ENCODE measurements at regions not wholly inside any gene's neighbourhood (a gene's known extent, or its start where the extent isn't known, plus 50 kb on each side); places are given as distances from the start of the nearest gene placed in this dataset.

- DNase-seq, result no peak
Measured at GRCh38 chr1:94701796-94702441, 118.2 kb upstream of the SLC44A3 start.

GRCh38 chr1:94698759-94699502, 121.2 kb upstream of the SLC44A3 start:
- DNase-seq, result no peak

GRCh38 chr1:94698356-94698755, 121.8 kb upstream of the SLC44A3 start:
- DNase-seq, result no peak

- no peak for DNase-seq
Measured at GRCh38 chr1:94697839-94698238, 122.3 kb upstream of the SLC44A3 start.

GRCh38 chr1:94694226-94694915, 125.8 kb upstream of the SLC44A3 start:
- no peak for DNase-seq

GRCh38 chr1:94693435-94693834, 126.7 kb upstream of the SLC44A3 start:
- DNase-seq, result no peak

- no peak for DNase-seq
Measured at GRCh38 chr1:94693029-94693428, 127.1 kb upstream of the SLC44A3 start.

- DNase-seq, result no peak
Measured at GRCh38 chr1:94688646-94689045, 131.5 kb upstream of the SLC44A3 start.

GRCh38 chr1:94686882-94687281, 133.3 kb upstream of the SLC44A3 start:
- no peak for DNase-seq

GRCh38 chr1:94684690-94685250, 135.4 kb upstream of the SLC44A3 start:
- DNase-seq, result no peak

- DNase-seq, result no peak
Measured at GRCh38 chr1:94683886-94684285, 136.3 kb upstream of the SLC44A3 start.

GRCh38 chr1:94680039-94680377, 138.4 kb upstream of the F3 start:
- DNase-seq, result no peak

- no peak for DNase-seq
Measured at GRCh38 chr1:94679332-94680038, 137.9 kb upstream of the F3 start.

GRCh38 chr1:94678202-94678848, 136.8 kb upstream of the F3 start:
- no peak for DNase-seq

- no peak for DNase-seq
Measured at GRCh38 chr1:94677714-94678113, 136.2 kb upstream of the F3 start.

- no peak for DNase-seq
Measured at GRCh38 chr1:94677087-94677486, 135.5 kb upstream of the F3 start.

- DNase-seq, result no peak
Measured at GRCh38 chr1:94676686-94677085, 135.1 kb upstream of the F3 start.

- DNase-seq, result no peak
Measured at GRCh38 chr1:94675373-94675772, 133.8 kb upstream of the F3 start.

- DNase-seq, result no peak
Measured at GRCh38 chr1:94674876-94675275, 133.3 kb upstream of the F3 start.

GRCh38 chr1:94672934-94673333, 131.4 kb upstream of the F3 start:
- DNase-seq, result no peak

- no peak for DNase-seq
Measured at GRCh38 chr1:94672001-94672400, 130.4 kb upstream of the F3 start.

- no peak for DNase-seq
Measured at GRCh38 chr1:94670273-94670672, 128.7 kb upstream of the F3 start.

- DNase-seq, result no peak
Measured at GRCh38 chr1:94669198-94669597, 127.6 kb upstream of the F3 start.
